Epithelial cell of proximal tubule (primary cell): ENCODE measurements at regions not wholly inside any gene's neighbourhood (a gene's known extent, or its start where the extent isn't known, plus 50 kb on each side); places are given as distances from the start of the nearest gene placed in this dataset.

Source experiments
- DNase-seq: peaks from one replicate; pipeline ENCODE4 v3.0.0-alpha.2; 2011; ENCODE audit warnings: low read depth
- H3K4me3 ChIP-seq: 2 replicates; pipeline ENCODE4 v1.5.1; 2011; ENCODE audit warnings: low read depth, mild to moderate bottlenecking, low read length
- TF ChIP-seq, protein P1 (sequence below): conservative IDR thresholded peaks from 2 replicates; pipeline ENCODE4 v1.5.1; 2012; ENCODE audit warnings: low read depth, mild to moderate bottlenecking, low read length

DNA sequence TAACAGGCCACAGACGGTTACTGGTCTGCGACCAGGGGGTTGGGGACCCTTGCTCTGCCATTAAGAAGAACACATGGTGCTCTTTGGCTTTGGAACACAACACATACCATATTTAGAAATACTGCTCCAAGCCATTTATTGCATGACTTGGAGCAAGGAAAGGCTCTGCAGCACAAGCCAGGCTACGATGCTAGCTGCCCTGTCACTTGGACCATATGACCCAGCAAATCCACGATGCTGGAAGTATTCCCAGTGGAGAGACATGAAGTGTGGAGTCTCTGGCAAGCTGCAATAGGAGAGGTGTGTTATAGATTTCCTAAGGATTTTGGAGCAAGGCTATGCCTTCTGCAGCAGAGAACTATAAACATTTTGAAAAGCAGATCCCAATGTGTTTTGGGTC lies 171.2 kb downstream of the HAUS1 start:
- DNase-seq = no peak
- TF ChIP-seq, protein P1, sequence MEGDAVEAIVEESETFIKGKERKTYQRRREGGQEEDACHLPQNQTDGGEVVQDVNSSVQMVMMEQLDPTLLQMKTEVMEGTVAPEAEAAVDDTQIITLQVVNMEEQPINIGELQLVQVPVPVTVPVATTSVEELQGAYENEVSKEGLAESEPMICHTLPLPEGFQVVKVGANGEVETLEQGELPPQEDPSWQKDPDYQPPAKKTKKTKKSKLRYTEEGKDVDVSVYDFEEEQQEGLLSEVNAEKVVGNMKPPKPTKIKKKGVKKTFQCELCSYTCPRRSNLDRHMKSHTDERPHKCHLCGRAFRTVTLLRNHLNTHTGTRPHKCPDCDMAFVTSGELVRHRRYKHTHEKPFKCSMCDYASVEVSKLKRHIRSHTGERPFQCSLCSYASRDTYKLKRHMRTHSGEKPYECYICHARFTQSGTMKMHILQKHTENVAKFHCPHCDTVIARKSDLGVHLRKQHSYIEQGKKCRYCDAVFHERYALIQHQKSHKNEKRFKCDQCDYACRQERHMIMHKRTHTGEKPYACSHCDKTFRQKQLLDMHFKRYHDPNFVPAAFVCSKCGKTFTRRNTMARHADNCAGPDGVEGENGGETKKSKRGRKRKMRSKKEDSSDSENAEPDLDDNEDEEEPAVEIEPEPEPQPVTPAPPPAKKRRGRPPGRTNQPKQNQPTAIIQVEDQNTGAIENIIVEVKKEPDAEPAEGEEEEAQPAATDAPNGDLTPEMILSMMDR = no peak
- no peak overlapping the region for H3K4me3 ChIP-seq

DNA sequence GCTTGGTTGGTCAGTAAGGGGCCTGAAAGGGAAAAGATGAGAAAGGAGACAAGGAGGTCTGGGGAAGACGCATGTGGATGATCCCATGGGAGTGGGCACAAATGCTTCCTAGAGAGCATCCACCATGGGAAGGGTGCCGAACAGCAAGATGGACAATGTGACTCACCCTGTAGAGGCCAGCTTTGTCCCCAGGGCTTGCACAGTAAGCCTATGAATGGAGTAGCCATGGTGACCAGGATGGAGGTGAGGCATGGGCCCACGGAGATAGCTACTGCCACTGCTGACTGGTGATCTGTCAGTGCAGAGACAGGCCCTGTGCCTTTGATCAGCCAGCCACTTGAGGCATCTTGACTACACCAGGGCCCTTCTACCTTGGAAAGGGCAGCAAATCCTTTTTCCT lies 172.6 kb downstream of the HAUS1 start:
- TF ChIP-seq, protein P1 = no peak
- H3K4me3 ChIP-seq = no peak overlapping the region
- DNase-seq = no peak

DNA sequence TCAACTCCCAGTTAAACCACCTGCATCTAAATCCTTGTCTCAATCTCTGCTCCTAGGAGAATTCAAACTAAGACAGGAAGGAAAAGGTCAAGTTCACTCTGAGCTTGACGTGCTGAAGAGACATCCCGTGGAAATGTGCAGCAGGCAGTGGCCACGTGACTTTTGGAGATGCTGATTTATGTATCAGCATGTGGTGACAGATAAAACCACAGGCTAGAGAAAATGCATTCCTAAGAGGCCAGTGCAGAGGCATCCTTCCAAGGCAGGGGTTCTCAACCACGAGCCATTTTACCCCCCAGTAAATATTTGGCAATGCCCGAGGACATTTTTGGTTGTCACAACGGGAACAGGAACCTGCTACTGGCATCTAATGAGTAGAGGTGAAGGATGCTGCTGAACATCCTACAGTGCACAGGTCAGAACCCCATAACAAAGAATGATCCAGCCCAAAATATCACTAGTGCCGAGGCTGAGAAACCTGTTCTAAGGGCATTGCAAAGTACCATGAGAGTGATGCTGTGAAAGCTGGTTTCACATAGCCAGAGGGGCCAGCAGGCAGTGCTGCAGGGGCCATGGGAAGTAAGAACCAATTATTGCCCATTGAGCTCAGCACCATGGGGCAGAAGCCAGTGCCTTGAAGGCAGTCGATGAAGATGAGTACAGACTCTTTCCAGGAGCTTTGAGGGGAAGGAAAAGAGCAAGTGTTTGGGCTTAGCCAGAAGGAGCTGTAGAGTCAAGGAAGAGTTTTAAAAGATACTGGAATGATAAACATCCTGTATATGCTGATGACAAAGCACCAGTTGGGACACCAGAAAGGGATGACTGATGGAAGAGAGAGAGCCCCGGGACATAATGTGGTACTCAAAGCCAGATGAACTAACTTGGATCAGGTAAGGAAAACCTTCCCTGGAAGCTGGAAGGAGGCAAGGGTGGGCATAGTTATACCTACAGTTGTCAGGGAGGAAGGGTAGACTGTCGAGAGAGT lies 174.6 kb downstream of the HAUS1 start:
- DNase-seq = no peak
- TF ChIP-seq, protein P1 = no peak
- H3K4me3 ChIP-seq = no peak overlapping the region

DNA sequence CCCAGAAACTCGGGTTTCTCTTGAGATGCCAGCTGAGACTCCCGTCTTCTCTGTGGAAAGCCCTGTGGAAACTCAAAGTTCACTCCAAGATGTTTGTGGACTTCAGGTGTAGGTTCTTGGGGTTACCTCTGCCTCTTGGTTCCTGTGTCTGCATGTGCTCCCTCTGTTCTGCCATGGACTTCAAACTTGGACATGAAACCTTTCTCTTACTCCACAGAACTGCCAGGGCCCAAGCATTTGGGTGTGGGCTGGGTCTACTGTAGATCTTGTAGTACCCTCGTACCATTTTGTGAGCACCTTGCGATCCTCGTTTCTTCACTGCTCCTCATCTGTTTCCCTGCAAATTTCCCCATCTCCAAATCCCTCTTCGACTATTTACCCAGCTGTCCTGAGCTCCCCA lies 175.5 kb downstream of the HAUS1 start:
- no peak overlapping the region for H3K4me3 ChIP-seq
- TF ChIP-seq, protein P1 = no peak
- DNase-seq = no peak

DNA sequence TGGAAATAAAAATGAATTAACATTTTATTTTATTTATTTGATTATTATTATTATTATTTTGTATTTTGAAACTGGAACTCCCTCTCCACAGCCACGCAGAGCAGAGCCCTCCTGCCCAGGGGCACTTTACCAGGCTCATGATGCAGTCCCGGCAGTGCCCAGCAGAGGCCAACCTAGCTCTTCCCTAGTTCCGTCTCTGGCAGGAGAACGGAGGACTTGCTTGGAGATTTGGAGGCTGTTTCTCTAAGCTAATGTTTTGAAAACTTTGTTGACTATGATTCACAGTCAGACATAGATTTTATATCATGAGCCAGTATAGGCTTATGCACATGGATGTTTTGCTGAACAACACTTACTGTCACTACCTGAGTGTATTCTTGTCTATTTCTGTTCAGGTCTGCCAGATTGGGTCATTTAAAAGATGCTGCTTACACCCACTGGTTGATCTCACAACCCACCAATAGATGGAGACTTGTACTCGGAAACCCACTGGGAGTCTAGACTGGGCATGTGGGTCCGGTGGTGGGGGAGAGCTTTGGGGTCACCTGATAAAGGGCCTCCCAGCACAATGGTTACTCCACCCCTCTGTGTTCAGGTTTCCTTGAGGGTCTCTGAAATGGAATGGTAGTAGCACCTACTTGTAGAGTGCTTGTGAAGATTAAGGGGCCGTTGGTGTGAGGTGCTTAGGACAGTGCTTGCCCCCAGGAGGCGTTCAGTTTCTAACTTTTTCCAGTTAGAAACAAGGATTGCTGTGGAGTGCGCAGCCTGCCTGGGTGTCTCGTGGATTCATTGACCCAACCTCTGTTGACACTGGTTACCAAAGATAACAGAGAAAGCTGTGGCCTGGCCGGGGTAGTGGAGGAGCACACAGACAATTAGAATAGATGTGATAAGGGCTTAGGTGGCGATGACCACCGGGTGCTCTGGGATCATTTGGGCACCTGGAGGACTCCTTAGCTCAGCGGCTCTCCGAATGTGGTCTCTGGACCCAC lies 177.3 kb downstream of the HAUS1 start:
- H3K4me3 ChIP-seq = no peak overlapping the region
- TF ChIP-seq, protein P1 = peak; percentile 99
- DNase-seq = no peak

DNA sequence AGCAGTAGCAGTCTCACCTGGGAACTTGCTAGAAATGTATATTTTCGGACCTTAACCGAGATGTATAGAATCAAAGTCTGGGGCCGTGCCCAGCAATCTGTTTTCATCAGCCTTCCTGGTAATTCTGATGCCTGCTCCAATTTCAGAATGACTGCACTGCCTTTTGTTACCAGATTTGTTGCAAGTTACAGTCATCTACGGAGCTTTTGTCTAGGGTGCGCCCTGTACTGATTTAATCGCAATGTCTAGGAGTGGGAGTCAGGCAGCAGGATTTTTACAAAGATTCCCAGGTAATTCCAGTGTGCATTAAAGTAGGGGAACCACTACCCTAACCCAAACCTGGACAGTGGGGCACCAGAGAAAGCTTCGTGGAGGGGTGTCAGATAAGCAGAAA lies 178.0 kb downstream of the HAUS1 start:
- DNase-seq = no peak
- TF ChIP-seq, protein P1 = no peak
- H3K4me3 ChIP-seq = no peak overlapping the region
